CD1c-positive myeloid dendritic cell (primary cell): ENCODE measurements at regions not wholly inside any gene's neighbourhood (a gene's known extent, or its start where the extent isn't known, plus 50 kb on each side); places are given as distances from the start of the nearest gene placed in this dataset.
A peak's percentile ranks its signal among the peaks of the same experiment; 100 is the strongest.
"Not testable (repeated sequence)": the region's sequence is repeated elsewhere in the genome, so short reads cannot be mapped to it uniquely, and the experiment has no call there.

Source experiments
- DNase-seq: peaks from one replicate; pipeline ENCODE4 v3.0.0-alpha.2; 2016; ENCODE audit errors: extremely low spot score

DNA sequence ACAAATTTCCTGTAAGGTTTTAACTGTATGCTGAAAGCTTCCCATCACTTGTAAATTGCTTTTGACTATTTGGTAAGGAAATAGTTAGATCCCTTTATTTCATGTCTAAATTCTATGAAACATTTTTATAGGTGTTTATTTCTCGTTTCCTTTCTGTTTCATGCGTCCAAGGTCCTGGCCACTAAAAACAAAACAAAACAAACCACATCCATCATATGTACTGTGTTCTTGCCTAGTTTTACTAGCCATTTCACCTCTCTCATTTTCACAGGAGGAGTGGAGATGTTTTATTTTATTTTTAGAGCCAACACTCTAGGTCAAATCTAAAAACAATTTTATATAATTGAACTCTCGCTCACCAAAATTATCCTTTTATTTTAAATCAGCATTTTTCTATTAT is 375.2 kb upstream of the CTSO start:
- no peak for DNase-seq

GRCh38 chr4:156326246-156326645 is 372.6 kb upstream of the CTSO start:
- peak; percentile 16 for DNase-seq

GRCh38 chr4:156322592-156322991 is 368.9 kb upstream of the CTSO start:
- no peak for DNase-seq

DNA sequence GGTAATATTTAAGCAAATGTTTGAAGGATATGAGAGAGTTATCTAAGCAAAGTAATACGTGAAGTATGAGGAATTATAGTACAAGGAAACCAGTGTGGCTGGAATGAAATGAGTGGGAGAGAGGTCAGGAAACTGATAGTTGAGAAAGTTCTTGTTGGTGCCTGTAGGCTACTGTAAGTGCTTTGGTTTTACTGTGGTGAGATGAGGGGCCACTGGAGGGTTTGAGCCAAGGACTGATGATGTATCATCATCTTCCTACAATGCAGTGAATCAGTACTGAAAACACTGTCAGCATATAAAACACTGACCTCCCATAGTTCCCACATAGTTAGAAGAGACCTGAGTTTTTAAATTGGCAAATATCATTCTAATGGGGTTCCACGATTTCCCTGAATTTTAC is 367.5 kb upstream of the CTSO start:
- DNase-seq, result no peak

GRCh38 chr4:156313497-156313896 is 359.8 kb upstream of the CTSO start:
- no peak for DNase-seq

DNA sequence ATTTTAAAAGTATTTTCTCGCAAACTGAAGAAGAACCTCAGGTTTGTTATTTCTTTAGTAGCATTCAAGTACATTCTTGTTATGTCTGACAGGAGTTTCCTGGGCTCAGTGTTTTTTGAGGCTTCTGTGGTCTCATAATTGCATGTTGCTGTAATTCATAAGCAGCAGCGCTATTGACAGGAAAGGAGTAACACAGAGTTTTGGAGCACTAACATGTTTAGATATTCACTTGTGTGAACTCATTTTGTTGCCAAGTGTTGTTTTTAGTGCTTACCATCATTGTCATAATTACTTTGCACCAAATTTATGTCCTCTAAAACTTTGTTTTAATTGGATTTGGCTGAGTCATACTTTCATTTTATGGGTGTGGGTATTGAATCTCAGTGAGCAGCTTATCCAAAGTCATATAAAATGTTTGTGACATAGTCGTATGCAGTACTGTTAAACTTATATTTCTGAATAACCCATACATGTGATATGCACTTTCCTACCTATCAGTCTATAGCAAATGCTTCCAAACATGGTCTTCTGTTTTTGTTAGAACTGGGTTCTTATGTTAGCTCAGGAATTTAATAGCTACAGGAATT is 358.7 kb upstream of the CTSO start:
- no peak for DNase-seq

DNA sequence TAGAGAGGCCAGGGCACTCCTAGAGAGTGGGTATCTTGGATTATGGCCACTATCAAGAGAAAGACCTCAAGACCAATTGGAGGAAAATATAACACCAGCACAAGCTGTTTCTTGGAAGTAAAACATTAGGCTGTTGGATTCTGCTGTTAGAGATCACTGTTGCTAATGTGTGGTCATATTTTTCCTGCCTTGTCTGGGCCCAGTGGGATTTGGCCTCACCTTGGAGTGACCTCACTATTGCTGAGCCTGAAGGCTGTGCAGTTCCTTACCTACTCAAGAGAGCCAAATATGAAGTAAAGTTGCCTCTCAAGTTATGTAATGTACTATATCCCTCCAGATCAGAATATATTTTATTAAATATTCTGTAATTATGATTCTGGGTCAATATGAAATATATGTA is 355.4 kb upstream of the CTSO start:
- no peak for DNase-seq

GRCh38 chr4:156303708-156304107 is 350.0 kb upstream of the CTSO start:
- no peak for DNase-seq

GRCh38 chr4:156298230-156298629 is 344.6 kb upstream of the CTSO start:
- DNase-seq, result no peak

- DNase-seq, result no peak
Observed at GRCh38 chr4:156295676-156296195, 342.1 kb upstream of the CTSO start.

DNA sequence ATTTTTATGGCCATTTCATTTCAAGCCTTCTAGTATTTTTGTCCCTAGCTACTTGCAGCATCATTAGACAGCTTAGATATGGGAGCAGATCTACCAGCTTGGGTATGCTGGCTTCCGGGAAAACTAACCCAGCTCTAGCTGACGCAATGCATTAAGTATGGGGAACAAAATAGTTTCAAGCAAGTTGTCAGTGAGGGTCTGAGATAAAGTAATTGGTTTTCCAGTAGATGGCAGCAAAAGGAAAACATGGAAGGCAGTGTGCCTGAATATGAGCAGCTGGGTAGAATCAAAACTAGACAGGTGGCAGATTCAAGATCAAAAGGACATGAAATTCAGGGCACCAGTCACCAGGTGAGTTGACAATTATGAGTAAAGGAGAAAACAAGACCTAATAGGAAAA is 340.9 kb upstream of the CTSO start:
- no peak for DNase-seq

DNA sequence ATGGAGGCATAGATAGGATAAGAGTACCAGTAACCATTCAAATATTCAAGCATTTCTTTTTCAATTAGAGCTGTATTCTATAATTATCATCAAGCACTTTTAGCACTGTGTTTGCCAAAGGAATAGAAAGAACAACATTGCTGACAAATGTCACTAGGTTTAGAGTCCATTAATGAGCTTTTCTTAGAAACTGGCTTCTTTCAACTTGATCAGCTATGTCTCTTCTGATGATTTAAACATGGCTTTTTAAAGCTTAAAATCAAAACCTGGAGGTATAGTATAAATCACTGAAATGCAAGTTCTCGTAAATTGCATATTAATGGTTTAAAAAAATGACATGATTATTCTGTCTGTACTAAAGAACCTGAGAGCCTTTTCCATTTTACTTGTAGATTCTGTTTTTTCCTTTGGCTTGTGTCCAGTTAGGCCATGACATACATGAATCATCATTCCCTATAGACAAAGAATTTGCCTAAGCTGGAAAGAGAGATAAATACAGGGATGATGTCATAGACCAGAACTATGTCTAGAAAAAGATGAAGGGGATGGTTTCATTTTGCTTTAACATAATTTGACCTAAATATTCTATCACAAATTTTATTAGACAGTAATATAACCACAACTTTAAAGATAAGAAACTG is 340.1 kb upstream of the CTSO start:
- no peak for DNase-seq

DNA sequence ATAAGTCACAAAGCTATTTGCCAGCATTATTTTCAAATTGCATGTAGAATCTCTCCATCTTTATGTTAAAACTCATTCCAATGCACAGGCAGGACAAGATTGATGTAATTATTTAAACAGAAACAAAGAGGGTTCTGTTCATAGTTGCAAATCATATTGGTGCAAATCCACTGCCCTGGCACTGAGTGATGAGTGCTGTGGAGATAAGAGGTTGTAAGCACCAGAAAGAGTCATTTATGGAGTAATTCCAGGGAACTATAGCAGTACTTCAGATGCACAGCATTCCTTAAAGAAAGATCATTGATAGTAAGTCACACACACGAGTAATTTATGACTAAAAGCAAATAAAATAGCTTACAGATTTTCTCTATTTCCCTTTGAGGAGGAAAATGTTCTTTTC is 337.7 kb upstream of the CTSO start:
- DNase-seq, result no peak

DNA sequence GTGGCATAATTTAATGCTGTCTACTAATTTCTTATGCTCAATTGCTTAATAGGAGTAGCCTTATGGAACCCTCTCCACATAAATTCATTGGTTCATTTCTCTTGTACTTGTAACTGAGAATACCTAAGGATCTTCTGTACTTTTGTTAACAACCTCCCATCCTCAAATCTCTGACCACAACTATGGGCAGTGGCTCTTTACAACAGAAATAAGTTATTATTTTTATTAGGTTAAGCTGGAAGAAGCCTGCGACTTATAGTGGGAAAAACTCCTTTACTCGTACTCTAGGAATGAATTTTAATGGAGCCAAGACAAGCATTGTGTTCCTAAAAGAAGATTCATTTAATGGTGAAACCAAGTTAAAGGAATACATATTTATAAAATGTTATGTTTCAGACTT is 337.1 kb upstream of the CTSO start:
- no peak for DNase-seq

- DNase-seq, result not testable (repeated sequence)
Observed at GRCh38 chr4:156290026-156290425, 336.4 kb upstream of the CTSO start.

DNA sequence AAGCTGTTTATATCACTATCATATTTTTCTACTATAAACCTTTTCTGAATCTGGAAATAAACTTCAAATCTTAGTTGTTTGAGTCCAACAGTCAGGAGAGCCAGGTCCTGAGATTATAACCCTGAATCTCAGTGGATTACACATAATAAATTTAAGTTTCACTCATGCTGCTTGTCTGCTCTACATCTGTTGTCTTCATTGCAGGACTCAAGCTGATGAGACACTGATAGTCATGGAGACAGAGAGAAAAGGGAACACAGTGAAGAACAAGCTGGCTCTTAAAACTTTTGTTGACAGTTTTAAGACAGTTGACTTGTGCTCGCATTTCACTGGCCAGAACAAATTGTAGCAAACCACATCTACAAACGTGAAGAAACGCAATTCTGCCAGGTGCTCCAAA is 327.0 kb upstream of the CTSO start:
- no peak for DNase-seq

DNA sequence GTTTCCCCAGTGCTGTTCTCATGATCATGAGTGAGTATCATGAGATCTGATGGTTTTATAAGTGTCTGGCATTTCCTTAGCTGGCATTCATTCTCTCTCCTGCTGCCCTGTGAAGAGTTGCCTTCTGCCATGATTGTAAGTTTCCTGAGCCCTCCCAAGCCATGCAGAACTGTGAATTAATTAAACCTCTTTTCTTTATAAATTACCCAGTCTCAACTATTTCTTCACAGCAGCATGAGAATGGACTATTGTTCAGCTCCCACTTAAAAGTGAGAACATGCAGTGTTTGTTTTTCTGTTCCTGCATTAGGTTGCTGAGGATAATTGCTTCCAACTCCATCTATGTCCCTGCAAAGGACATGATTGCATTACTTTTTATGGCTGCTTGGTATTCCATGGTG is 311.7 kb upstream of the CTSO start:
- no peak for DNase-seq

DNA sequence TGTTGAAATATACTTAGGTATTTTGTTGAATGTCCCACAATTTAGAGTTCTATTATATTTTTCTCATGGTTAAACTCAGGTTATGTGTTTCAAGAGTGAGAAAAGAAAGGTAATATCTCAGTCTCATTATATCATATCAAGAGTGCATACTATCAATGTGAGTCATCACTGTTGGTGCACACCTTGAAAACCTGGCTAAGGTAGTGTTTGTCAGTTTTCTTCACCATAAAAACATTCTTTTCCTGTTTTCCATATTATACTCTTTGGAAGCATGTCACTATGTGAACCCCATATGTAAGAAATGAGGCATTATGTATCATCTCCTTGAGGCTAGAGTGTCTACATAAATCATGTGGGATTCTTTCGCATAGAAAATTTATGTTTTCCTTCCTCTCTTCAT is 307.6 kb upstream of the CTSO start:
- no peak for DNase-seq

- no peak for DNase-seq
Observed at GRCh38 chr4:156255230-156256007, 301.8 kb upstream of the CTSO start.

DNA sequence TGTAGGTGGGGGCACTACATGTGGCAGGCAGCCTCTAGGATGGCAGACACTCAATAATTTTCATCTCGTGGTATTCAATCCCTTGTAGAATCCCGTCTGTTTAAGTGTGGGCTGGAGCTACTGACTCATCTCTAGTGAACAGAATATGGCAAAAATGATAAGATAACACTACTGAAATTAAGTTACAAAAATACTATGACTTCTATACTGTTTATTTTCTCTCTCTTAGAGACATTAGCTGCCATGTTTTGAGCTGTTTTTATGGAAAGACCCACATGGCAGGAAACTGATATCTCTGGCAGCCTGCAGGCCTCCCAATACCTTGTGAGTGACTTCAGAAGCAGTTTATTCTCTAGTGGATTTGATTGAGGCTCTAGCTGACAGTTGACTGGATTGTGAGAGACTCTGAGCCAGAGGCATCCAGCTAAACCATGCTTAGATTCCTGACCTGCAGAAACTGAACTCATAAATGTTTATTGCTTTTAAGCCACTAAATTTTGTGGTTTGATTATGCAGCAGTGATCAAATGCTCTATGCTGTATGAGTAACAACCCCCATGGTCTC is 298.8 kb upstream of the CTSO start:
- no peak for DNase-seq

DNA sequence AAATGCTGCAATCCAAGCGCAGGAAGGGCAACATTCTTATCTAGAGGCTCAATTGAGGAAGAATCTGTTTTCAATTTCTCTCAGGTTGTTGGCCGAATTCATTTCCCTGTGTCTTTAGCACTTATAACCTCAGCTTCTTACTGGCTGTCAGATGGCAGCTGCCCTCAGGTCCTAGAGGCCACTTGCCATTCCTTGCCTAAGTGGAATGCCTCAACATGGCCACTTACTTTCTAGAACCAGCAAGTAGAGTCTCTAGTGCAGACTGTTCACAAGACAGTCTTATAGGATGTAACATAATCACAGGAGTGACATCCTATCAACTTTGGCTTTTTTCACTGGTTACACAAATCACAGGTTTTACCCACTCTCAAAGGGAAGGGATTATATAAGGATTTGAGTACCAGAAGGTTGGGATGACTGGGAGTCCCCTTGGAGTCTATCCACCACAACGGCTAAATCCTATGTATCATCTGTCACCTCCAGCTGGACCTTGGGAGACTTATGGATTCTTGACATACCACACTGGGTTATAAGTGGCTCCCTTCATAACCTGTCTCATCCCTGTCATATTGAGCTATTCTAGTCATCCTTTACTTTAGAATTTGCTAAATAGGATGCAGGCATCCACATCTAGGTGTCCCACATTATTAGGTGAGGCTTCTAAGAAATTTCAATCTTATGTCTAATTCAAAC is 297.9 kb upstream of the CTSO start:
- no peak for DNase-seq

DNA sequence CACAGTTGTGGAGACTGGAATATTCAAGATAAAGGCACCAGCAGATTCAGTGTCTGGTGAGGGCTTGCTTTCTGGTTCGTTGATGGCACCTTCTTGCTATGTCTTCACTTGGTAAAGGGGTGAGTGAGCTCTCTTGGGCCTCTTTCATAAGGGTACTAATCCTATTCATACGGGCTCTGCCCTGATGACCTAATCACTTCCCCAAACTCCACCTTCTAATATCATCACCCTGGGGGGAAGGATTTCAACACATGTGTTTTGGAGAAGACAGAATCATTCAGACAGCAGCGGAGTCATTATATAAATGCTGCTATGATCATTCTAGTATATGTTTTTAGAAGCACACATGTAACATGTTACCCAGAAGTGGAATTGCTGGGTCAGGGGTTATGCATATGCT is 295.3 kb upstream of the CTSO start:
- no peak for DNase-seq
